SK-N-SH treated with all-trans-retinoic acid at 6 μM for 48 hours (cell line): ENCODE measurements at regions not wholly inside any gene's neighbourhood (a gene's known extent, or its start where the extent isn't known, plus 50 kb on each side); places are given as distances from the start of the nearest gene placed in this dataset.
"Not testable (repeated sequence)": the region's sequence is repeated elsewhere in the genome, so short reads cannot be mapped to it uniquely, and the experiment has no call there.

Experiments
- ATAC-seq: fragments of 200-7000 bp; cut with Tn5 transposase; 3 replicates; pipeline ENCODE4 v1.9.1; 2020; ENCODE audit warnings: mild to moderate bottlenecking, moderate library complexity
- BACH2 ChIP-seq: fragments of 250-450 bp; sonication (Bioruptor Pico); IDR thresholded peaks from 2 replicates; pipeline ENCODE4 v1.9.0; 2021; ENCODE audit warnings: mild to moderate bottlenecking, borderline replicate concordance
- CREB5 ChIP-seq: fragments of 250-450 bp; sonication (Bioruptor Pico); IDR thresholded peaks from 2 replicates; pipeline ENCODE4 v1.5.1; 2020; ENCODE audit warnings: low read depth, mild to moderate bottlenecking, moderate library complexity
- CSDC2 ChIP-seq: fragments of 250-450 bp; sonication (Bioruptor Pico); IDR thresholded peaks from 2 replicates; pipeline ENCODE4 v1.5.0; 2020; ENCODE audit warnings: mild to moderate bottlenecking, moderate library complexity
- CSRNP3 ChIP-seq: fragments of 250-450 bp; sonication (Bioruptor Pico); IDR thresholded peaks from 2 replicates; pipeline ENCODE4 v1.5.1; 2021; ENCODE audit warnings: mild to moderate bottlenecking, moderate library complexity
- ESRRG ChIP-seq: fragments of 250-450 bp; sonication (Bioruptor Pico); IDR thresholded peaks from 2 replicates; pipeline ENCODE4 v1.6.1; 2021; ENCODE audit warnings: mild to moderate bottlenecking
- GLIS3 ChIP-seq: fragments of 250-450 bp; sonication (Bioruptor Pico); IDR thresholded peaks from 2 replicates; pipeline ENCODE4 v1.5.0; 2020; ENCODE audit warnings: mild to moderate bottlenecking, moderate library complexity
- ISL1 ChIP-seq: fragments of 250-450 bp; sonication (Bioruptor Pico); IDR thresholded peaks from 2 replicates; pipeline ENCODE4 v2.1.2; 2022; ENCODE audit warnings: mild to moderate bottlenecking, moderate library complexity
- OSR1 ChIP-seq: fragments of 250-450 bp; sonication (Bioruptor Pico); IDR thresholded peaks from 2 replicates; pipeline ENCODE4 v1.8.0; 2022; ENCODE audit warnings: moderate library complexity, mild to moderate bottlenecking, inconsistent platforms
- PATZ1 ChIP-seq: fragments of 250-450 bp; sonication (Bioruptor Pico); IDR thresholded peaks from 2 replicates; pipeline ENCODE4 v1.8.0; 2020; ENCODE audit warnings: mild to moderate bottlenecking, moderate library complexity, borderline replicate concordance
- POU6F1 ChIP-seq: fragments of 250-450 bp; sonication (Bioruptor Pico); IDR thresholded peaks from 2 replicates; pipeline ENCODE4 v1.8.0; 2021; ENCODE audit warnings: low read depth, mild to moderate bottlenecking, moderate library complexity, borderline replicate concordance
- RARB ChIP-seq: fragments of 250-450 bp; sonication (Bioruptor Pico); IDR thresholded peaks from 2 replicates; pipeline ENCODE4 v1.8.0; 2021; ENCODE audit warnings: mild to moderate bottlenecking, moderate library complexity
- SNAI2 ChIP-seq: fragments of 250-450 bp; sonication (Bioruptor Pico); IDR thresholded peaks from 2 replicates; pipeline ENCODE4 v1.5.0; 2020; ENCODE audit warnings: mild to moderate bottlenecking, moderate library complexity
- TCF4 ChIP-seq: fragments of 250-450 bp; sonication (Bioruptor Pico); IDR thresholded peaks from 2 replicates; pipeline ENCODE4 v1.8.0; 2021; ENCODE audit warnings: mild to moderate bottlenecking, moderate library complexity, borderline replicate concordance
- TOX ChIP-seq: fragments of 250-450 bp; sonication (Bioruptor Pico); IDR thresholded peaks from 2 replicates; pipeline ENCODE4 v1.8.0; 2021; ENCODE audit warnings: mild to moderate bottlenecking, moderate library complexity, borderline replicate concordance
- TSHZ2 ChIP-seq: fragments of 250-450 bp; sonication (Bioruptor Pico); IDR thresholded peaks from 2 replicates; pipeline ENCODE4 v1.5.0; 2020; ENCODE audit warnings: mild to moderate bottlenecking, moderate library complexity
- ZFP3 ChIP-seq: fragments of 250-450 bp; sonication (Bioruptor Pico); IDR thresholded peaks from 2 replicates; pipeline ENCODE4 v1.5.0; 2020; ENCODE audit warnings: mild to moderate bottlenecking, moderate library complexity
- ZNF565 ChIP-seq: fragments of 450-650 bp; formaldehyde crosslinking; conservative IDR thresholded peaks from 2 replicates; pipeline ENCODE4 v1.5.0; 2020; ENCODE audit warnings: low read depth, mild to moderate bottlenecking, moderate library complexity
- ZNF70 ChIP-seq: fragments of 450-650 bp; formaldehyde crosslinking; IDR thresholded peaks from 2 replicates; pipeline ENCODE4 v1.5.0; 2020; ENCODE audit warnings: mild to moderate bottlenecking, moderate library complexity
- ZNF8 ChIP-seq: fragments of 450-650 bp; formaldehyde crosslinking; IDR thresholded peaks from 2 replicates; pipeline ENCODE4 v1.5.0; 2020; ENCODE audit warnings: mild to moderate bottlenecking, moderate library complexity

GRCh38 chr9:90523958-90524357 is 118.7 kb downstream of the DIRAS2 start:
- no peak for ATAC-seq
- TF ChIP-seq ISL1 (CRISPR knock-in tag) (0 out of 2 replicates have a peak, but pooled peaks have one; percentile 5), TSHZ2 (CRISPR knock-in tag) (no peak)

- no peak for TF ChIP-seq POU6F1 (CRISPR knock-in tag)
- TF ChIP-seq ESRRG (CRISPR knock-in tag) = no peak
- no peak for TF ChIP-seq BACH2 (CRISPR knock-in tag)
- no peak for TF ChIP-seq CSRNP3 (CRISPR knock-in tag)
- TF ChIP-seq SNAI2 (CRISPR knock-in tag) = no peak
- no peak for TF ChIP-seq CSDC2
- TF ChIP-seq OSR1 (CRISPR knock-in tag) = no peak
- no peak for TF ChIP-seq ZNF8
- TF ChIP-seq GLIS3 (CRISPR knock-in tag) = no peak
- TF ChIP-seq ZNF70 (CRISPR knock-in tag) = no peak
- TF ChIP-seq TOX (CRISPR knock-in tag) = no peak
- TF ChIP-seq ZFP3 (CRISPR knock-in tag) = no peak
- no peak for TF ChIP-seq PATZ1 (CRISPR knock-in tag)
- no peak for TF ChIP-seq TCF4
- no peak for TF ChIP-seq CREB5
- no peak for TF ChIP-seq RARB (CRISPR knock-in tag)
- no peak for TF ChIP-seq ZNF565 (CRISPR knock-in tag)
- TF ChIP-seq ISL1 (CRISPR knock-in tag) = no peak
- TF ChIP-seq, all 23 proteins: peak for 0
- no peak for ATAC-seq
Measured at GRCh38 chr9:90526386-90526785, 116.2 kb downstream of the DIRAS2 start.

GRCh38 chr9:90536094-90536493 is 106.5 kb downstream of the DIRAS2 start:
- ATAC-seq = not testable (repeated sequence)

- ATAC-seq = no peak
- no peak for TF ChIP-seq CSRNP3 (CRISPR knock-in tag)
- no peak for TF ChIP-seq BACH2 (CRISPR knock-in tag)
- TF ChIP-seq POU6F1 (CRISPR knock-in tag) = no peak
- TF ChIP-seq, all 23 proteins: peak for 0
Measured at GRCh38 chr9:90538566-90538965, 104.1 kb downstream of the DIRAS2 start.
